Cardiac muscle cell (in vitro differentiated cells and primary cell): ENCODE measurements at regions not wholly inside any gene's neighbourhood (a gene's known extent, or its start where the extent isn't known, plus 50 kb on each side); places are given as distances from the start of the nearest gene placed in this dataset.

Experiments
- DNase-seq, 2 donors: peaks; one replicate each; pipeline versions ENCODE4 v3.0.0 to v3.0.0-alpha.2; 2010 to 2017; ENCODE audit warnings: low read depth in 1 of 2, low spot score in 1 of 2
- H3K27ac ChIP-seq: fragments of 200-600 bp; sonication (generic); 2 replicates; pipeline ENCODE4 v1.5.1; 2016
- H3K27me3 ChIP-seq: fragments of 200-600 bp; sonication (generic); 2 replicates; pipeline ENCODE4 v1.6.0; 2016; ENCODE audit warnings: control low read depth
- H3K36me3 ChIP-seq: fragments of 200-600 bp; sonication (generic); 2 replicates; pipeline ENCODE4 v1.5.1; 2016; ENCODE audit warnings: control low read depth
- H3K4me1 ChIP-seq: fragments of 200-600 bp; sonication (generic); 2 replicates; pipeline ENCODE4 v1.8.1; 2017; ENCODE audit warnings: low read depth, mild to moderate bottlenecking, mixed run types
- H3K4me3 ChIP-seq: fragments of 200-600 bp; sonication (generic); 2 replicates; pipeline ENCODE4 v1.5.1; 2016; ENCODE audit warnings: mild to moderate bottlenecking
- H3K9me3 ChIP-seq: fragments of 200-600 bp; sonication (generic); 2 replicates; pipeline ENCODE4 v1.5.1; 2017; ENCODE audit warnings: low read depth, mild to moderate bottlenecking, control low read depth
- CTCF ChIP-seq: IDR thresholded peaks from 2 replicates; pipeline ENCODE4 v1.5.1; 2012; ENCODE audit warnings: low read depth, mild to moderate bottlenecking, low read length

- no peaks in the 10 kb centered on the region for H3K36me3 ChIP-seq
- H3K27me3 ChIP-seq: no peaks in the 10 kb centered on the region
- no peak overlapping the region for H3K27ac ChIP-seq
- no peaks in the 10 kb centered on the region for H3K9me3 ChIP-seq
- H3K4me3 ChIP-seq: no peak overlapping the region
- no peak for DNase-seq
- no peaks in the 10 kb centered on the region for H3K4me1 ChIP-seq
- TF ChIP-seq CTCF: no peak
These were observed 269.4 kb upstream of the IRAK1BP1 start for GRCh38 chr6:78597966-78598365.

DNA sequence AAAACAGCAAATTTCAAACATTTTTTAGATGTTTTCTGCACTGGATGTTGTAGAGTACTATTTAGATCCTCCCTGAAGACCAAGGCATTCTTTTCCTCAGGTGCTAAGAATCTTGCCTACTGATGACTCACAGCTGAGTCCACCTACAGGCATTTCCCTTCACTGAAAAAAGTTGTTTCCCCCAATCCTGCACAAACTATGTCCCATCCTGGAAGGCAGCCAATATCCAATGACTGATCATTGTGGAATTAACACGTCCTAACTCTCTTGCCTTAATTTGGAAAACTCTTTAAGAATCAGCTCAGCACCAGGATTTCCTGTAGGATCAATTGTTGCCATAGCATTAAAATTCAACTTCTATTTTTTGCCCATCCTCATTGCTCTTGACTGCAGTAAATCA, 268.4 kb upstream of the IRAK1BP1 start:
- no peaks in the 10 kb centered on the region for H3K27me3 ChIP-seq
- TF ChIP-seq CTCF: no peak
- no peaks in the 10 kb centered on the region for H3K36me3 ChIP-seq
- no peaks in the 10 kb centered on the region for H3K4me1 ChIP-seq
- peak in 1 of 2 donors; percentile 88 for DNase-seq
- H3K9me3 ChIP-seq: no peaks in the 10 kb centered on the region
- H3K4me3 ChIP-seq: no peak overlapping the region
- no peak overlapping the region for H3K27ac ChIP-seq

DNA sequence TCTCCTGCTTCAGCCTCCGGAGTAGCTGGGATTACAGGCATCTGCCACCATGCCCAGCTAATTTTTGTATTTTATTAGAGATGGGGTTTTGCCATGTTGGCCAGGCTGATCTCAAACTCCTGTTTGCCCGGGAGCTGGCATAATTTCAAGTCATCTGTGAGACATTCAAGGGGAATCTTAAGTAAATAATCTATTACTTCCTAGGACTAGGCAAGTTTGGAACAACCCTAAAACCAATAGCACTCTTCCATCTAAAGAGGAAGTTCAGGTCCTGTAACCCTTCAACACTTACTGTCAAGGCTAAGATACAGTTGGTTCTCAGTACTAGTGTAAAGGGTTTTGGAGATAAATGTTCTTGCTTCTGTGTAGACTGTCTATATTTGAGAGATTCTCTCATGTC, 267.8 kb upstream of the IRAK1BP1 start:
- no peaks in the 10 kb centered on the region for H3K9me3 ChIP-seq
- TF ChIP-seq CTCF: no peak
- no peak for DNase-seq
- no peaks in the 10 kb centered on the region for H3K36me3 ChIP-seq
- H3K27me3 ChIP-seq: no peaks in the 10 kb centered on the region
- H3K4me3 ChIP-seq: no peak overlapping the region
- H3K4me1 ChIP-seq: no peaks in the 10 kb centered on the region
- H3K27ac ChIP-seq: no peak overlapping the region

GRCh38 chr6:78605909-78606446, 261.4 kb upstream of the IRAK1BP1 start:
- H3K4me3 ChIP-seq: no peak overlapping the region
- TF ChIP-seq CTCF: no peak
- peak in 1 of 2 donors; percentile 76 for DNase-seq
- no peaks in the 10 kb centered on the region for H3K27me3 ChIP-seq
- no peak overlapping the region for H3K27ac ChIP-seq
- H3K9me3 ChIP-seq: no peaks in the 10 kb centered on the region
- no peaks in the 10 kb centered on the region for H3K4me1 ChIP-seq
- no peaks in the 10 kb centered on the region for H3K36me3 ChIP-seq

- Histone ChIP-seq H3K27me3 (no peaks in the 10 kb centered on the region), H3K4me1 (no peaks in the 10 kb centered on the region), H3K9me3 (no peaks in the 10 kb centered on the region), H3K4me3 (no peak overlapping the region), H3K27ac (no peak overlapping the region), H3K36me3 (no peaks in the 10 kb centered on the region)
- peak in 1 of 2 donors; percentile 21 for DNase-seq
- TF ChIP-seq CTCF: no peak
These were observed 260.2 kb upstream of the IRAK1BP1 start for GRCh38 chr6:78607189-78607588.
